ENCODE measurements at regions not wholly inside any gene's neighbourhood (a gene's known extent, or its start where the extent isn't known, plus 50 kb on each side); places are given as distances from the start of the nearest gene placed in this dataset.

DNA sequence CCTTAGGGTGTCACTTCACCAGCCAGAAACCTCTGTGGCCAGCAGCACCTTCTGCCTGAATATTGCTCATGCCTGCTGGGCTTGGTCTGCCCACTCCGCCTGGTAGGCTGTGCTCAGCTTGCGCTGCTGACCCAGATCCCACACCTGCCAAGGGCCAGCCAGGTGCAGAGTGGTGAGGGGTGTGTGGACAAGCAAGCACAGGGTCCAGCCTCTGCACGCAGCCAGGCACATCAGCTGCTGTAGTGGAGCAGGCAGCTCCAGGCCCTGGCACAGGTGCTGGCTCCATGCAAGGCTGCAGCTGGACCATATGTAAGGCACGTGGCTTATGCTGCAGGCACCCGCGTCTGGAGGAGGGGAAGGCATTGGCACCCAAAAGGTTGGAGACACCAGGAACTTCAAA, 567.4 kb downstream of the INHBA start:
- DNase-seq (ENCODE audit: low read depth in 2 of 2): no peak

- DNase-seq (ENCODE audit: low read depth in 2 of 2): peak; percentile 29 to 30
Observed at GRCh38 chr7:41134300-41135255, 568.3 kb downstream of the INHBA start.

DNA sequence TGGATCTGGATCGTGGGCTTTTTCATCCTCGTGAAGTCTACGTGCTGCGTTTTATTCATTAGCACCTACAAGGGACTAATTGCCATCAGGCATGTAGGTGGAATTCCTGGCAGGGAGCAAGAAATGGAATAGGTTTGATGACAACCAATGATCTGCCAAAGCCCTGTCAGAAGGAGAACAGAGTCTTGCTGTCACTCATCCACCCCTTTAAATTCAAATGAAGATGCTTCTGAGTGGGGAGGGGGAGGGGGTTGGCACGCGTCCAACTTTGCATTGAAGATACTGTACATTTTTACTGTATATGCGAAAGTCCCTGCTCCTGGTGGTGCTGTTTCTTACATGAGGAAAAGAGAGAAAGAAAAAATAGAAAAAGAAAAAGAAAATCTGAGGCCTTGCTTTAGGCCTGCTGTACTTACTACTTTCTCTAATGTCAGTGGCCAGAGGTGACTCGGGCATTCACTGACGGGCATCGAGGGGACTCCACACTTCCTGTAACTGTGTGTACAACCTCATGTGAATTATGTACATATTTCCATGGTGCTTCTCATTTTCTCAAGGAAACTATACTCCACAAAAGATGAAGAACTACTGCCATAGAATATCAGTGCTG, 569.1 kb downstream of the INHBA start:
- DNase-seq (ENCODE audit: low read depth in 2 of 2): no peak

DNA sequence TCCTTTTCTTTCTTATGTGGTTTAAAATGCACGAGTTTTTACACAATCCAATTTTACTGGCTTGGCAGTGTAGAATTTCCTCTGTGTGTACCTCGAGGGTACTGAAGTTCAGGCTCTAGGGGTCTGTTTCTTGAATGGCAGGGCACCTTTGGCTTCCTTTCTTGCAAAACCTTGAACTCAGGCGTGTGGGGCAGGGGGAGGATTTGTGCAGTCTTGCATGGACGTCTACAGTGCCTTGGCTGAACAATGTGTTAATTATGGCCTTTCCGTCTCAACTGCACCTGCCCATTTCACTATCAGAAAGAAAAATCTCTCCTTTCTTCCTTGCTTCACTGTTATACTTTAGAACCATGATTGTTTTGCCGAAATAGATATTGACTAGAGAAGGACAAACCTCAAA, 570.9 kb downstream of the INHBA start:
- no peak for DNase-seq (ENCODE audit: low read depth in 2 of 2)

DNA sequence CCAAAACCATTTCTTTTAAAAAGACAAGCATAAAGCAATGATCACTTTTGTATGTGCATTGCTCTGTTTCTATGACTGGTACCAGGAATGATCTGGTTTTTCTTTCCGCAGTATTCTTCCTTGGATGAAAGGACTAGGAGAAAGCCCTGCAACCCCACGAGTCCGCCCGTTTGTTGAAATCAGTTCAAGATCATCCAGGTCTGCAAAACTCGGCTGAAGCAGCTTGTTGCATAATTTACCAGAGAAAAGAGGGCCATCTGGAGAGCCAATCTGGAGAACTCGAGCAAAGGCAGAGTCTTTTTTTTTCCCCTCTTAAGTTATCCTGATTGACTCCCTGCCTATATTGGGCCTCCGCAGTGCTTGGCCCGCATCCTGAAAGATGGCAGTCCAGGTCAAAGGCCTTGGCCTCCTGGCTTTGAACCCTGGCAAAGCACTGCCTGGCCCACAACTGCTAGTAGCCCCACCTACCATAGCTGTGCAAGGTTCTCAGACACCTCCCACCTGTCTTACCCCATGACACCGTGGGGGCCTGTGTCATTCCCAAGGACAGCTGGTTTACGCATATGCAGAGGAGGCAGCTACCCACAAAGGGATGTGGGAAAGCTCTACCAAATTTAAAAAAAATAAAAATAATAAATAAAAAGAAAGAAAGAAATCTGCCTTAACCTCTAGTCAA, 572.2 kb downstream of the INHBA start:
- DNase-seq (ENCODE audit: low read depth in 2 of 2): no peak

DNA sequence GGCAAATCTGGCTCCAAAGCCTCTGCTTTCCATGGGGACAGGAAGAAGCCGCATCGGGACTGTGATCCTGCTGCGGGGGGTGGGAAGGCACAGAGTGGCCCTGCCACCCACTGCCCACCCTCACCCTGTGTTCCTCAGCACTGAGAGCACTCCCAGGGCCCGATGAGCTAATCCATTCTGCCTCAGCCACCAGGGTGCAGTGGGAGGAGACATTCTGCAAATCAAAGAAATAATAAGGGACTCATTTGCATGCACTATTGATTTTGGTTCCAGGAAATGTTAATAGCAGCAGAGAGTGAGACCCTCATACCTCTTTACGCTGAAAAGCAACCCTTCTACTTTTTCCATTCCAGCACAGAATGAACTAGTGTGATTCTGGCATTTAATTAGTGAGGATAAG, 572.8 kb downstream of the INHBA start:
- DNase-seq (ENCODE audit: low read depth in 2 of 2): no peak

- no peak for DNase-seq (ENCODE audit: low read depth in 2 of 2)
Observed at GRCh38 chr7:41125343-41125742, 577.5 kb downstream of the INHBA start.

DNA sequence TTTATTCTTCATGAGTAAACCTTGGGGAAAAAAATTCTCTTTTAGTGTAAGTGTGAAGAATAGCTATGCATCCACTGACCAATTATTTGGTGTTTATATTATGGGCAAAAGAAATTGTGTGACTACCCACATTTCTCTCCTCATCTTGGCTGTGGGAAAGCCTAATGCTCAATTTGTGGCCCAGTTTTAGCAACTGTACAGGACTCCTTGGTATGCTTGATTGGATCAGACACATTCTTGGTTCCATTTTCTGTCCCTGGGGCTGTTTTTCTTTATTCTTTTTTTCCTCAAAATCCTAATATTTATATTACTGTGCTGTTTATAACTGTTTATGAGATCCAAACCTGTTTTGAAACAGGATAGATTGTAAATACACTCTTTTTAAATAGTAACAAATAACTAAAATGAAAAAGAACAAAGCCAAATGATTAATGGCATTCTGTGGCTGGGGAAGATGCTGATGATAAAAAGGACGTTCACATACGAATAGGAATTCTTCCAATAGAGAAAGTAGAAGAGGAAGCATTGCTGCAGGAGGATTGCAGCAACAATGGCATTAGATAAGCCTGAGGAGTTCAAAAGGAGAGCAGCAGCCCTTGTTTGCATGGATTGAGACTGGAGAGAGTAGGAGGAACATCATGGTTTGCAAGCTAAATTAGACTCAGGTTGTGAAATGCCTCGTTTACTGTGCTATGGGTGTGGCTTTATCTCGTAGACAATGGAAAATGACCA, 580.5 kb downstream of the INHBA start:
- DNase-seq (ENCODE audit: low read depth in 2 of 2): no peak

- no peak for DNase-seq (ENCODE audit: low read depth in 2 of 2)
Observed at GRCh38 chr7:41121228-41121627, 581.7 kb downstream of the INHBA start.

GRCh38 chr7:41118486-41118885, 584.4 kb downstream of the INHBA start:
- no peak for DNase-seq (ENCODE audit: low read depth in 2 of 2)

GRCh38 chr7:41117431-41117830, 585.5 kb downstream of the INHBA start:
- peak in 1 of 2 experiments; percentile 30 for DNase-seq (ENCODE audit: low read depth in 2 of 2)

GRCh38 chr7:41116817-41117216, 586.1 kb downstream of the INHBA start:
- DNase-seq (ENCODE audit: low read depth in 2 of 2): no peak

- no peak for DNase-seq (ENCODE audit: low read depth in 2 of 2)
Observed at GRCh38 chr7:41116337-41116736, 586.6 kb downstream of the INHBA start.

DNA sequence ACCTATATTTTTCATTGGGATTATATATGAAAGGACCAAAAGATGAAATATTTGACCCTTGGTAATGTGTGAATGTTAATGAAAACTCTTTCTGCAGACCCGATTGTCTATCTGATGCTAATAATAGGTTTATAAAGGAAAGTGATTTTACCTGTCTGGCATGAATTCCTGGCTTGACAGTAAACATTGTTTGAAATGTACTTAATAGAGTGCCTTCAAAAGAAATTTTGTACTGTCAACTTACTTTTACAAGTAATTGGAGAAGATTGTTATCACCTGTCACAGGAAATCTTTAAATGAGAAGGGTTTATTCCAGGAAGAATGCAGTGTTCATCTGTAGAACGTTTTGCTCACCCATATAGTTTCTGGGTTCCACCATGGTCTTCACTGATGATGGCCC, 588.2 kb downstream of the INHBA start:
- no peak for DNase-seq (ENCODE audit: low read depth in 2 of 2)

GRCh38 chr7:41114131-41114530, 588.8 kb downstream of the INHBA start:
- DNase-seq (ENCODE audit: low read depth in 2 of 2): no peak

GRCh38 chr7:41113719-41114118, 589.2 kb downstream of the INHBA start:
- DNase-seq (ENCODE audit: low read depth in 2 of 2): no peak

DNA sequence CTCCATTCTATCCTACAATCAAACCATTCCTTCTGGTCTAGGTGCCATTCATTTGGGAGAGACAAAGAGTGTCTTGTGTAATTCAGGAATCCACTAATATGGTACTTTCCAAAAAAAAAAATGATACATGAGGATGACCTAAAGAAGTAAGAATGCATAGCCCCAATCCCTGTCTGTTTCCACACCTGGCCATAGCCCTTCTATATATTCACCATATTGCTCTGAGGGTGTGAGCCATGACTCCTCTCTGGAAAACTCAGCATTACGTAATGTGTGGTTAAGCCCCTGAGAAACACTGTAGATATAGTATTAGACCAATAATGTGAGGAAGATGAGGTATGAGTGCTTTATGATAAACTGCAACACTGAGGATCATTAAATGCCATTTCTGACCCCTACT, 592.7 kb downstream of the INHBA start:
- peak in 1 of 2 experiments; percentile 49 for DNase-seq (ENCODE audit: low read depth in 2 of 2)

- DNase-seq (ENCODE audit: low read depth in 2 of 2): no peak
Observed at GRCh38 chr7:41108821-41109220, 594.1 kb downstream of the INHBA start.

- no peak for DNase-seq (ENCODE audit: low read depth in 2 of 2)
Observed at GRCh38 chr7:41107938-41108448, 594.9 kb downstream of the INHBA start.

DNA sequence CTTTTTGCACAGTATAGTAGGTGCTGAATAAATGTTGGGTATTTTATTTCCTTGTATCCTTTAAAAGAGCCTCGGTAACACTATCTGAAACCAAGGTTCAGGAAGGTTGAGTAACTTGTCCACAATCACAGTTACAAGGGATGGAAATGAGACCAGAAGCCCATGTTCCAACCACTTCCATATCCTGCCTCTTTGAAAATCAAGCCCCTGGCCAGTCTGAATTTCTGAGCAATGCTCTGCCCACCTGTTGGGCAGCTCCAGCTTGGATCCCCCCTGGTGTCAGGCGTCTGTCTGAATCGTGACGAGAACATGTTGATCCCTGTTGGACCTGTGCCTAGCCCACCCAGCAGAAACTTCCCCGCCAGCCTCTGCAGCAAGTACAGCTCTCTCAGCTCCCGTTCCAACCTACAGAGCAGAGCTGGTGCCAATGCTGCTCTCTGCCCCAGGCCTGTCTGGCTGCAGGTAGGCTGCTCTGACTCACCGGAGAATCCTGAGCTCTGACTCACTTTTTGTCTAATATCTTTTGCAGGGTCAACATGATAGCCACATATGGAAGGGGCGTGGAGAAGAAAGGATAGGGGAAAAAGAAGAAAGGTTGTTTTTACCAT, 595.5 kb downstream of the INHBA start:
- no peak for DNase-seq (ENCODE audit: low read depth in 2 of 2)

DNA sequence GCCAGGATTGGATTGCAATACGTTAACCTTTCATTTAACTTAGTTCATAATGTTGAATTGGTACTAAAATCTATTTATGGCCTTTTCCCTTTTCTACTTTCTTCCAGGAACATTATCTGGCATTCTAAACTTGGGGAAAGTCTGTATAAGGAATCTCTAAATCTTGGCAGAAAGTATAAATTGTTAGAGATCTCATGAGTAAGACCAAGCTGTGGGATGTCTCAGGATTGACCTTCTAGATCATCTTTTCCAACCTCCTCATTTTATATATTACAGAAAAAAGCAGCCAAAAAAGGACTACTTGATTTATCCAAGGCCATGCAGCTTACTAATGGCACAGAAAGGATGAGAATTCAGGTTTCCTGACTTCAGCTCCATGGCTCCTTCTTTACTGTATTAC, 598.3 kb downstream of the INHBA start:
- DNase-seq (ENCODE audit: low read depth in 2 of 2): peak in 1 of 2 experiments; percentile 56

Data from fibroblast of skin of left quadriceps (primary cell).